ENCODE measurements at regions not wholly inside any gene's neighbourhood (a gene's known extent, or its start where the extent isn't known, plus 50 kb on each side); places are given as distances from the start of the nearest gene placed in this dataset.

- Histone ChIP-seq H3K9ac (replicated peaks in 1 of 4; ENCODE audit: extremely low read depth in 1 of 4, low read depth in 3 of 4, low read length in 3 of 4) (no peak overlapping the region), H3K18ac (ENCODE audit: extremely low read depth, low read length) (no peak overlapping the region), H3K9me3 (ENCODE audit: insufficient read depth in 2 of 2, low read depth in 1 of 2, low read length in 1 of 2) (no peaks in the 10 kb centered on the region), H3K56ac (replicated peaks; ENCODE audit: insufficient read length, low read depth, low read length) (no peak overlapping the region), H2BK5ac (ENCODE audit: low read depth, low read length) (no peak overlapping the region), H4K5ac (ENCODE audit: insufficient read length, low read depth, low read length) (no peak overlapping the region), H2BK120ac (replicated peaks; ENCODE audit: low read depth, low read length) (no peak overlapping the region), H3K4me1 (replicated peaks in 1 of 4; ENCODE audit: control insufficient read depth in 3 of 4, insufficient read depth in 4 of 4, low read length in 3 of 4) (no peaks in the 10 kb centered on the region), H2BK12ac (ENCODE audit: low read depth, low read length) (no peak overlapping the region), H3K36me3 (ENCODE audit: control insufficient read depth in 2 of 4, insufficient read depth in 4 of 4, low read length in 3 of 4) (no peaks in the 10 kb centered on the region), H2AK5ac (ENCODE audit: low read depth, low read length) (no peak overlapping the region), H3K4me2 (ENCODE audit: insufficient read depth in 1 of 2, low read depth in 2 of 2, low read length in 2 of 2) (no peak overlapping the region), H2AFZ (ENCODE audit: low read length) (no peak overlapping the region), H3K4ac (replicated peaks; ENCODE audit: insufficient read length, low read depth, low read length) (no peak overlapping the region), H3K14ac (ENCODE audit: insufficient read length) (no peak overlapping the region), H3K79me2 (ENCODE audit: control insufficient read depth in 1 of 2, insufficient read depth in 2 of 2, low read length in 2 of 2) (no peaks in the 10 kb centered on the region), H3K4me3 (ENCODE audit: extremely low read depth in 1 of 4, insufficient read depth in 2 of 4, low read depth in 3 of 4, low read length in 4 of 4) (no peak overlapping the region), H4K20me1 (replicated peaks in 1 of 2; ENCODE audit: control insufficient read depth in 1 of 2, insufficient read depth in 2 of 2, low read length in 2 of 2) (no peaks in the 10 kb centered on the region), H2BK20ac (ENCODE audit: low read length) (no peak overlapping the region), H3K23ac (ENCODE audit: insufficient read length) (no peak overlapping the region), H3K27me3 (replicated peaks in 1 of 4; ENCODE audit: control insufficient read depth in 3 of 4, extremely low read depth in 1 of 4, insufficient read depth in 3 of 4, low read length in 3 of 4) (no peaks in the 10 kb centered on the region; a peak in 1 of 7 replicates), H4K8ac (ENCODE audit: extremely low read depth, insufficient read depth, low read length) (no peak overlapping the region; the same call in 1 of the 2 replicates), H3K23me2 (ENCODE audit: low read depth, low read length) (no peaks in the 10 kb centered on the region), H4K91ac (replicated peaks; ENCODE audit: insufficient read length, low read length) (no peak overlapping the region), H2BK15ac (ENCODE audit: low read length) (no peak overlapping the region), H3K27ac (ENCODE audit: low read depth, low read length) (no peak overlapping the region), H3K79me1 (ENCODE audit: low read depth, low read length) (no peaks in the 10 kb centered on the region)
- POLR2A ChIA-PET (ENCODE audit: partially characterized antibody) = no interaction called here
- TF ChIP-seq, protein P1, sequence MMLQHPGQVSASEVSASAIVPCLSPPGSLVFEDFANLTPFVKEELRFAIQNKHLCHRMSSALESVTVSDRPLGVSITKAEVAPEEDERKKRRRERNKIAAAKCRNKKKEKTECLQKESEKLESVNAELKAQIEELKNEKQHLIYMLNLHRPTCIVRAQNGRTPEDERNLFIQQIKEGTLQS (IDR thresholded peaks at IDR 0.05; ENCODE audit: insufficient read depth, low read depth, low read length) = no peak
- TF ChIP-seq RBBP5 (IDR thresholded peaks at IDR 0.05; ENCODE audit: borderline replicate concordance, low read depth, low read length) (no peak), KDM4A (IDR thresholded peaks at IDR 0.05; ENCODE audit: low read depth, low read length, severe bottlenecking) (no peak), SP2 (IDR thresholded peaks at IDR 0.05; ENCODE audit: low read length) (no peak)
- FAIRE-seq (no peak), DNase-seq (ENCODE audit: low read depth in 1 of 2, low spot score in 2 of 2) (no peak)
- CTCF ChIA-PET (ENCODE audit: partially characterized antibody) = interaction anchor here (1.0 to 2.7 kb wide), 4 partner anchors 9 to 127 kb away, joined by 3 to 9 read pairs (median 4); no protein-coding TSS in a partner anchor
- 100% methylated on average over 5 of the region's 5 CpGs; no CpG with 5 or more reads in 1 of the 2 experiments for WGBS, 2 experiments (ENCODE audit: extremely low coverage in 1 of 2, insufficient coverage in 1 of 2, insufficient read length in 1 of 2, insufficient replicate concordance in 2 of 2, low coverage in 1 of 2, low lambda C conversion rate in 2 of 2, missing lambda C conversion rate in 1 of 2)
Observed at GRCh38 chr5:133816791-133817190, 151.6 kb downstream of the C5orf15 start.
